A549 (cell line): ENCODE measurements at regions not wholly inside any gene's neighbourhood (a gene's known extent, or its start where the extent isn't known, plus 50 kb on each side); places are given as distances from the start of the nearest gene placed in this dataset.
A peak's percentile ranks its signal among the peaks of the same experiment; 100 is the strongest.

Experiments used
- ATAC-seq, 2 experiments: fragments of 200-7000 bp in 1 of 2; fragments of >200 bp in 1 of 2; cut with Nextera tagmentation in 1 of 2; cut with Tn5 transposase in 1 of 2; 3 replicates each; pipeline versions ENCODE4 v1.8.0 to v1.9.1; 2018 to 2020; ENCODE audit warnings: mild to moderate bottlenecking in 1 of 2, moderate library complexity in 1 of 2
- CTCF ChIA-PET: fragments of 300-600 bp; sonication (Branson Sonifier 250); formaldehyde crosslinking; extraction: SDS; loops from one replicate; lab custom pipeline; 2021; ENCODE audit warnings: antibody characterized with exemption, inconsistent platforms; lab: Yijun Ruan, JAX
- POLR2A ChIA-PET: fragments of 350-600 bp; formaldehyde crosslinking; extraction: SDS; loops from one replicate; lab custom pipeline; 2021; ENCODE audit warnings: antibody characterized with exemption, inconsistent platforms; lab: Yijun Ruan, JAX
- DNase-seq, 2 experiments: peaks; one replicate each; pipeline versions ENCODE4 v3.0.0 to v3.0.0-alpha.2; 2011 to 2016; ENCODE audit warnings: low read depth in 1 of 2, low spot score in 1 of 2
- FAIRE-seq: peaks from 2 replicates; lab custom pipeline; 2011; peaks lifted over from hg19 to GRCh38; lab: Jason Lieb, UNC
- H3K27ac ChIP-seq, 2 experiments: fragments of >200 bp; sonication (Bioruptor Twin); formaldehyde crosslinking; 3 replicates each; pipeline ENCODE4 v1.5.1; 2016 to 2017
- H3K4me1 ChIP-seq: fragments of >200 bp; sonication (Bioruptor Twin); formaldehyde crosslinking; 3 replicates; pipeline ENCODE4 v1.6.1; 2016
- H3K4me2 ChIP-seq: fragments of >200 bp; sonication (Bioruptor Twin); formaldehyde crosslinking; 3 replicates; pipeline ENCODE4 v1.6.1; 2016
- H3K4me3 ChIP-seq: fragments of >200 bp; sonication (Bioruptor Twin); formaldehyde crosslinking; 3 replicates; pipeline ENCODE4 v1.5.1; 2016
- H3K9me3 ChIP-seq: fragments of >200 bp; sonication (Bioruptor Twin); formaldehyde crosslinking; 3 replicates; pipeline ENCODE4 v1.6.1; 2016
- BHLHE40 ChIP-seq: IDR thresholded peaks from 2 replicates; pipeline ENCODE4 v1.6.1; 2012; ENCODE audit warnings: low read depth, low read length, inconsistent platforms
- CEBPB ChIP-seq, 2 experiments: fragments of >200 bp in 1 of 2; sonication (Bioruptor Twin) in 1 of 2; formaldehyde crosslinking in 1 of 2; IDR thresholded peaks; 2 replicates each; pipeline ENCODE4 v1.6.1; 2012 to 2016
- CHD4 ChIP-seq: fragments of 200-600 bp; sonication (generic); IDR thresholded peaks from 2 replicates; pipeline ENCODE4 v1.6.1; 2016; ENCODE audit warnings: antibody characterized with exemption, mild to moderate bottlenecking, borderline replicate concordance
- EHF ChIP-seq: fragments of 250-450 bp; sonication (Bioruptor Pico); IDR thresholded peaks from 2 replicates; pipeline ENCODE4 v1.5.0; 2020; ENCODE audit warnings: mild to moderate bottlenecking
- FOSB ChIP-seq: fragments of 250-450 bp; sonication (Bioruptor Pico); IDR thresholded peaks from 2 replicates; pipeline ENCODE4 v1.5.0; 2020; ENCODE audit warnings: mild to moderate bottlenecking, moderate library complexity
- JUNB ChIP-seq: fragments of >200 bp; sonication (Bioruptor Twin); formaldehyde crosslinking; IDR thresholded peaks from 2 replicates; pipeline ENCODE4 v1.6.1; 2016
- KDM1A ChIP-seq: fragments of 200-600 bp; sonication (generic); IDR thresholded peaks from 2 replicates; pipeline ENCODE4 v1.6.1; 2016; ENCODE audit warnings: low read depth, mild to moderate bottlenecking
- NFE2L2 ChIP-seq: fragments of 150-350 bp; conservative IDR thresholded peaks from 2 replicates; pipeline ENCODE4 v1.6.1; 2014; ENCODE audit warnings: low read length
- NPAS2 ChIP-seq: fragments of 250-450 bp; sonication (Bioruptor Pico); IDR thresholded peaks from 2 replicates; pipeline ENCODE4 v1.8.0; 2022; ENCODE audit warnings: mild to moderate bottlenecking, moderate library complexity, borderline replicate concordance
- NR3C1 ChIP-seq: fragments of >200 bp; sonication (Bioruptor Twin); formaldehyde crosslinking; IDR thresholded peaks from 3 replicates; pipeline ENCODE4 v1.6.1; 2017
- PHF8 ChIP-seq: fragments of 200-600 bp; sonication (generic); IDR thresholded peaks from 2 replicates; pipeline ENCODE4 v1.6.1; 2016; ENCODE audit warnings: low read depth, mild to moderate bottlenecking, antibody characterized with exemption, moderate library complexity, borderline replicate concordance
- POLR2AphosphoS2 ChIP-seq: conservative IDR thresholded peaks from 2 replicates; pipeline ENCODE4 v1.6.1; 2012; ENCODE audit warnings: low read length, improper control_type of control experiment, inconsistent platforms
- SMC3 ChIP-seq: fragments of >200 bp; sonication (Bioruptor Twin); formaldehyde crosslinking; IDR thresholded peaks from 3 replicates; pipeline ENCODE4 v1.6.1; 2018; ENCODE audit warnings: inconsistent platforms
- TP53 ChIP-seq: fragments of 250-450 bp; sonication (Bioruptor Pico); IDR thresholded peaks from 2 replicates; pipeline ENCODE4 v1.5.0; 2021; ENCODE audit warnings: mild to moderate bottlenecking, moderate library complexity
- USF2 ChIP-seq: fragments of 450-650 bp; IDR thresholded peaks from 2 replicates; pipeline ENCODE4 v1.6.1; 2014; ENCODE audit warnings: antibody characterized with exemption
- ZSCAN20 ChIP-seq: fragments of 250-450 bp; sonication (Bioruptor Pico); IDR thresholded peaks from 2 replicates; pipeline ENCODE4 v1.8.0; 2022; ENCODE audit warnings: mild to moderate bottlenecking, moderate library complexity
- WGBS: methylation state at CpG from one replicate; pipeline ENCODE4 v1.1.6; 2017; ENCODE audit errors: missing lambda C conversion rate; 5-methylcytosine and 5-hydroxymethylcytosine counted together
- TF ChIP-seq, protein P1 (sequence below): fragments of >200 bp; sonication (Bioruptor Twin); formaldehyde crosslinking; IDR thresholded peaks from 3 replicates; pipeline ENCODE4 v1.6.1; 2016
- TF ChIP-seq, protein P2 (sequence below): fragments of 250-450 bp; sonication (Bioruptor Pico); IDR thresholded peaks from 2 replicates; pipeline ENCODE4 v1.5.0; 2021; ENCODE audit warnings: mild to moderate bottlenecking, moderate library complexity, borderline replicate concordance

DNA sequence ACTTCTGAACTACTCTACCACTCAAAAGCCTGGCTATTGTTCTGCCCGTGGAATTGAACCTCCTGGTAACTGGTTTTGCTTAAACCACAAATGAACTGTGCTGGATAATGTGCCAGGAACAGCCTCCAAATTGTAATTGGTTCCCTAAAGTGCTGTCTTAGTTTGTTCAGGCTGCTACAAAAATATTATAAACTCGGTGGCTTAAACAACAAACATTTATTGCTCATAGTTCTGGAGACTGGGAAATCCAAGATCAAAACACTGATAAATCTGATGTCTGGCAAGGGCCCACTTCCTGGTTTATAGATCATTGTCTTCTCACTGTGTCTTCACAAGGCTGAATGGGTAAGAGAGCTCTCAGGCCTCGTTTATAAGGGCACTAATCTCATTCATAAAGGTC, 149.2 kb upstream of the NCKAP5 start (continued):
- TF ChIP-seq NPAS2 (CRISPR knock-in tag) = no peak

DNA sequence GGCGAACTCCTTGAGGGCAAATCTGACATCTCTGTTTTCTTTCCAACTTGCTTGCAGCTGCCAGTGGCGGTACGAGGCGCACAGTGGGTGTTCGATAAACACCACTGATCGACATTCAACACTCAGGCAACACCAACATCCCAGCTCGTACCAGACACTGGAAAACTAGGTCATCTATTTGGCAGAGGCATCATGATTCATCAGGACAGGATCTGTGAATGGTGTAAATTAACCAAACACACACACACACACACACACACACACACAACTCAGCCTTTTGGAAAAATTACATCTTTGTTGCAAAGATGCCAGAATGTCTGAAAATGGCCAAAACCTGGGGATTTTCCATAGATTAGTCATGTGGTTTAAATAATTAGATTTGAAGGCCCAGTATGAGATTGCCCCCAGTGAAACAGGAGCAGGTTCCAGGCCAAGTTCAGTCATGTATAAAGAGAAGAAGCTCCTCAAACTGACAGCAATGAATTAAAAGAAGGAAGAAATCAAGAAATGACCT, 150.5 kb upstream of the NCKAP5 start:
- ChIA-PET POLR2A (no interaction called here), CTCF (interaction anchor here (0.7 to 1.5 kb wide), 2 partner anchors 9 to 209 kb away, joined by 3 read pairs; no protein-coding TSS in a partner anchor)
- DNase-seq = peak in 1 of 2 experiments; percentile 13
- TF ChIP-seq FOSB (CRISPR knock-in tag) (no peak), POLR2AphosphoS2 (no peak)
- TF ChIP-seq, protein P1, sequence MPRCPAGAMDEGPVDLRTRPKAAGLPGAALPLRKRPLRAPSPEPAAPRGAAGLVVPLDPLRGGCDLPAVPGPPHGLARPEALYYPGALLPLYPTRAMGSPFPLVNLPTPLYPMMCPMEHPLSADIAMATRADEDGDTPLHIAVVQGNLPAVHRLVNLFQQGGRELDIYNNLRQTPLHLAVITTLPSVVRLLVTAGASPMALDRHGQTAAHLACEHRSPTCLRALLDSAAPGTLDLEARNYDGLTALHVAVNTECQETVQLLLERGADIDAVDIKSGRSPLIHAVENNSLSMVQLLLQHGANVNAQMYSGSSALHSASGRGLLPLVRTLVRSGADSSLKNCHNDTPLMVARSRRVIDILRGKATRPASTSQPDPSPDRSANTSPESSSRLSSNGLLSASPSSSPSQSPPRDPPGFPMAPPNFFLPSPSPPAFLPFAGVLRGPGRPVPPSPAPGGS = no peak
- Histone ChIP-seq H3K4me1 (no peaks in the 10 kb centered on the region), H3K4me2 (no peak overlapping the region), H3K27ac (no peak overlapping the region), H3K9me3 (no peaks in the 10 kb centered on the region), H3K4me3 (no peak overlapping the region)
- 46% methylated on average over 7 of the region's 7 CpGs for WGBS
- ATAC-seq = no peak
- no peak for FAIRE-seq

- no peak overlapping the region for H3K4me3 ChIP-seq
- DNase-seq = no peak
- ChIA-PET CTCF (interaction anchor here (1.8 kb wide), 1 partner anchor 8 kb away, joined by 5 read pairs; no protein-coding TSS in a partner anchor), POLR2A (no interaction called here)
- no peaks in the 10 kb centered on the region for H3K4me1 ChIP-seq
- no peak overlapping the region for H3K27ac ChIP-seq
- 67% methylated on average over 2 of the region's 2 CpGs for WGBS
- no peak overlapping the region for H3K4me2 ChIP-seq
- H3K9me3 ChIP-seq = no peaks in the 10 kb centered on the region
- no peak for ATAC-seq
- TF ChIP-seq TP53 (no peak), PHF8 (no peak), JUNB (no peak), EHF (CRISPR knock-in tag) (no peak), ZSCAN20 (no peak), BHLHE40 (no peak), USF2 (no peak), CEBPB (IDR thresholded peaks at IDR 0.05) (no peak)
- FAIRE-seq = no peak
Observed at GRCh38 chr2:133720429-133720828, 152.2 kb upstream of the NCKAP5 start.

- H3K4me3 ChIP-seq = no peak overlapping the region
- FAIRE-seq (no peak), DNase-seq (no peak), ATAC-seq (no peak)
- 73% methylated on average over 3 of the region's 3 CpGs for WGBS
- no peaks in the 10 kb centered on the region for H3K9me3 ChIP-seq
- CTCF ChIA-PET = interaction anchor here (0.9 to 1.8 kb wide), 3 partner anchors 9 to 122 kb away, joined by 3 to 5 read pairs (median 4); no protein-coding TSS in a partner anchor
- POLR2A ChIA-PET = no interaction called here
- no peak overlapping the region for H3K27ac ChIP-seq
- no peaks in the 10 kb centered on the region for H3K4me1 ChIP-seq
- TF ChIP-seq TP53 = no peak
- no peak for TF ChIP-seq NFE2L2
- no peak for TF ChIP-seq SMC3
- TF ChIP-seq CHD4 = no peak
- TF ChIP-seq, protein P2, sequence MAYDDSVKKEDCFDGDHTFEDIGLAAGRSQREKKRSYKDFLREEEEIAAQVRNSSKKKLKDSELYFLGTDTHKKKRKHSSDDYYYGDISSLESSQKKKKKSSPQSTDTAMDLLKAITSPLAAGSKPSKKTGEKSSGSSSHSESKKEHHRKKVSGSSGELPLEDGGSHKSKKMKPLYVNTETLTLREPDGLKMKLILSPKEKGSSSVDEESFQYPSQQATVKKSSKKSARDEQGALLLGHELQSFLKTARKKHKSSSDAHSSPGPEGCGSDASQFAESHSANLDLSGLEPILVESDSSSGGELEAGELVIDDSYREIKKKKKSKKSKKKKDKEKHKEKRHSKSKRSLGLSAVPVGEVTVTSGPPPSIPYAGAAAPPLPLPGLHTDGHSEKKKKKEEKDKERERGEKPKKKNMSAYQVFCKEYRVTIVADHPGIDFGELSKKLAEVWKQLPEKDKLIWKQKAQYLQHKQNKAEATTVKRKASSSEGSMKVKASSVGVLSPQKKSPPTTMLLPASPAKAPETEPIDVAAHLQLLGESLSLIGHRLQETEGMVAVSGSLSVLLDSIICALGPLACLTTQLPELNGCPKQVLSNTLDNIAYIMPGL (CRISPR knock-in tag) = no peak
- TF ChIP-seq KDM1A = no peak
- no peak for TF ChIP-seq NR3C1
- TF ChIP-seq EHF (CRISPR knock-in tag) = no peak
- TF ChIP-seq, all 56 proteins: peak for 0
- H3K4me2 ChIP-seq = no peak overlapping the region
Observed at GRCh38 chr2:133721118-133721517, 152.9 kb upstream of the NCKAP5 start.
